Heart right ventricle (tissue), 16 donors: ENCODE measurements at regions not wholly inside any gene's neighbourhood (a gene's known extent, or its start where the extent isn't known, plus 50 kb on each side); places are given as distances from the start of the nearest gene placed in this dataset.

Experiments used
- ATAC-seq, 8 donors: fragments of 200-7000 bp; cut with Tn5 transposase; one replicate each; pipeline ENCODE4 v1.9.1; 2020; ENCODE audit warnings: mild to moderate bottlenecking in 8 of 8, moderate library complexity in 8 of 8, moderate number of reproducible peaks in 1 of 8
- DNase-seq, 2 donors: peaks; one replicate each; pipeline ENCODE4 v3.0.0-alpha.2; 2020
- H3K27ac ChIP-seq, 10 donors: fragments of 200-600 bp; sonication (generic) in 2 of 10; one replicate each; pipeline versions ENCODE4 v1.5.0 to v1.8.0; 2020 to 2022; ENCODE audit warnings: mild to moderate bottlenecking in 3 of 10
- H3K27me3 ChIP-seq, 7 donors: fragments of 200-600 bp; one replicate each; pipeline ENCODE4 v1.8.0; 2021 to 2022; ENCODE audit warnings: mild to moderate bottlenecking in 2 of 7
- H3K36me3 ChIP-seq, 9 donors: fragments of 200-600 bp; sonication (generic) in 1 of 9; one replicate each; pipeline versions ENCODE4 v1.5.0 to v1.8.0; 2020 to 2022; ENCODE audit warnings: mild to moderate bottlenecking in 2 of 9
- H3K4me1 ChIP-seq, 9 donors: fragments of 200-600 bp; sonication (generic) in 1 of 9; one replicate each; pipeline versions ENCODE4 v1.5.0 to v1.8.0; 2020 to 2022; ENCODE audit warnings: mild to moderate bottlenecking in 4 of 9
- H3K4me3 ChIP-seq, 10 donors: fragments of 200-600 bp; sonication (generic) in 2 of 10; one replicate each; pipeline versions ENCODE4 v1.5.0 to v1.8.0; 2020 to 2022; ENCODE audit warnings: mild to moderate bottlenecking in 7 of 10, moderate library complexity in 2 of 10
- H3K9me3 ChIP-seq, 11 donors: fragments of 200-600 bp in 10 of 11; sonication (generic) in 2 of 11; one replicate each; pipeline versions ENCODE4 v1.5.0 to v1.8.0; 2013 to 2022; ENCODE audit warnings: mild to moderate bottlenecking in 2 of 11, control low read depth in 1 of 11, moderate library complexity in 1 of 11
- WGBS, 2 donors: extraction: QIAGEN DNeasy Blood & Tissue Kit; methylation state at CpG; one replicate each; pipeline ENCODE4 v1.1.7; 2013; ENCODE audit warnings: inconsistent platforms in 1 of 2; 5-methylcytosine and 5-hydroxymethylcytosine counted together
- intact Hi-C, 10 donors: fragments of 100-400 bp; cut with DNase I; formaldehyde crosslinking; loops; one replicate each; pipeline versions ENCODE4 v1.11.1 to v1.14.2; 2022
- TF ChIP-seq, protein P1 (sequence below), 9 donors: fragments of 200-600 bp; sonication (generic) in 2 of 9; IDR thresholded peaks; one replicate each; pipeline versions ENCODE4 v1.5.0 to v1.8.0; 2021 to 2022; ENCODE audit warnings: antibody characterized with exemption in 9 of 9, mild to moderate bottlenecking in 5 of 9, moderate library complexity in 1 of 9
- donor health status: Arrhythmogenic right ventricular cardiomyopathy.
- donor health status: ischemic (EF 13 %, LVEDD 7.1; RV severe dilation, severe dysfunction).
- donor health status: healthy with polysubstance abuse.
- donor health status: DM: no; HTN: yes; CAD: no.
- donor health status: DM: no; HTN: no; CAD: no.
- donor health status: ischemic (EF 25% LVEDD 6.9; RV normal size, moderate dysfunction).
- donor health status: ischemic (EF 25% LVEDD 5.7; RV mildly dilated, moderate dysfunction).
- donor health status: healthy.
- donor health status: DM: yes; HTN: yes; CAD: no.
- donor health status: Ischemic cardiomyopathy.
- donor health status: ischemic (EF 35%, LVEDD 5.7; RV mildly dilated, moderate dysfunction).
- donor health status: nonischemic (EF 11% LVEDD 7.7; RV severe dilation, severe dysfunction).
- donor health status: DM: yes; HTN: yes; CAD: no.
- donor health status: PGD.
- donor health status: ischemic (EF 29% LVEDD 5.4; RV normal size, mild dysfunction).
- donor health status: nonischemic (EF 23%, LVEDD 6.1; RV moderate dilation, normal function).

DNA sequence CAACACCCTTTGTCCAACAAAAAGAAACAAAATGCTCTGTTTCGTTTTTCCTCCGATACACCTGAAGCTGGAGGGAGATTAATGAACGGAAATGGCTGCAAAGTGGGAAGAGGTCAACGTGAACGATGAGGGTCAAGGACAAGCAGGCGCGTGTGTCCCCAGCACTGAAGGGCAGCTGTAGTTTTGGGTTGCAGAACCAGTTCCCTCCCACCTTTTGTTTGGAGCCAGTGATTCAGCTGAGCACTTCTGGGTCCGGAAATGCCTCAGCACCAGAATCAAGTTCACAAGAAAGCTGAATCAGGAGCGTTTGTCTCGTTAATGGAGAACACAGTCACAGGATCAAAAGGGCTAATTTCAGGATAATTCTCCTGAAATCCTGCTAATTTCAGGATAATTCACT, 51.1 kb upstream of the PWP1 start:
- peaks cover 0 to 10% (median 0%) of the 10 kb centered on the region in 11 donors for H3K9me3 ChIP-seq
- TF ChIP-seq, protein P1, sequence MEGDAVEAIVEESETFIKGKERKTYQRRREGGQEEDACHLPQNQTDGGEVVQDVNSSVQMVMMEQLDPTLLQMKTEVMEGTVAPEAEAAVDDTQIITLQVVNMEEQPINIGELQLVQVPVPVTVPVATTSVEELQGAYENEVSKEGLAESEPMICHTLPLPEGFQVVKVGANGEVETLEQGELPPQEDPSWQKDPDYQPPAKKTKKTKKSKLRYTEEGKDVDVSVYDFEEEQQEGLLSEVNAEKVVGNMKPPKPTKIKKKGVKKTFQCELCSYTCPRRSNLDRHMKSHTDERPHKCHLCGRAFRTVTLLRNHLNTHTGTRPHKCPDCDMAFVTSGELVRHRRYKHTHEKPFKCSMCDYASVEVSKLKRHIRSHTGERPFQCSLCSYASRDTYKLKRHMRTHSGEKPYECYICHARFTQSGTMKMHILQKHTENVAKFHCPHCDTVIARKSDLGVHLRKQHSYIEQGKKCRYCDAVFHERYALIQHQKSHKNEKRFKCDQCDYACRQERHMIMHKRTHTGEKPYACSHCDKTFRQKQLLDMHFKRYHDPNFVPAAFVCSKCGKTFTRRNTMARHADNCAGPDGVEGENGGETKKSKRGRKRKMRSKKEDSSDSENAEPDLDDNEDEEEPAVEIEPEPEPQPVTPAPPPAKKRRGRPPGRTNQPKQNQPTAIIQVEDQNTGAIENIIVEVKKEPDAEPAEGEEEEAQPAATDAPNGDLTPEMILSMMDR (IDR thresholded peaks at IDR 0.05), result no peak
- no peaks in the 10 kb centered on the region for H3K36me3 ChIP-seq
- intact Hi-C loops, result no loop called here
- no peak for ATAC-seq
- H3K4me1 ChIP-seq, result no peaks in the 10 kb centered on the region
- H3K4me3 ChIP-seq, result no peak overlapping the region
- WGBS, 2 donors, result 68 to 69% methylated on average over 10 of the region's 10 CpGs
- no peak for DNase-seq
- H3K27ac ChIP-seq, result no peak overlapping the region
- H3K27me3 ChIP-seq, result peaks cover 0 to 16% (median 0%) of the 10 kb centered on the region in 7 donors

DNA sequence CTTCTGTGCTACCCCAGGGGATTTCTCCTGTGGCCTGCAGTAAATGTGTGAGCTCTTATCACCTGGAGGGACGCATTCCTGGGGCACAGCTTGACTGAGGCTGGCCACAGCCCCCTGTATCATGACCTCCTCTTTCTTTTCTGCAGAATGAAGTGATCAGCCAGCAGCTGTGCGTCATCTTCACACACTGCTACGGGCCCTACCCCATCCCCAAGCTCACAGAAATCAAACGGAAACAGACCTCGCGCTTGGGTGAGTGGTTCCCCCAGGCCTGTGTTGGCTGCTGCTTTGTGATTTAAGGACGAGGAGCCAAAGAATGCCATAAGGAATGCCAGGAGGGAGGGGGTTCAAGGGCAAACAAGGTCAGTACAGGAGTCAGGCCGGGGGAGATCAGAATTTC, 50.5 kb upstream of the PWP1 start:
- no peak overlapping the region for H3K4me3 ChIP-seq
- H3K9me3 ChIP-seq, result peaks cover 0 to 10% (median 0%) of the 10 kb centered on the region in 11 donors
- peaks cover 0 to 16% (median 0%) of the 10 kb centered on the region in 7 donors for H3K27me3 ChIP-seq
- H3K4me1 ChIP-seq, result no peaks in the 10 kb centered on the region
- no peak overlapping the region for H3K27ac ChIP-seq
- 31 to 34% methylated on average over 8 of the region's 8 CpGs for WGBS, 2 donors
- no peaks in the 10 kb centered on the region for H3K36me3 ChIP-seq
- intact Hi-C loops, result no loop called here
- DNase-seq (no peak), ATAC-seq (no peak)
- TF ChIP-seq, protein P1 (IDR thresholded peaks at IDR 0.05), result no peak
